RWPE2 (cell line): ENCODE measurements at regions not wholly inside any gene's neighbourhood (a gene's known extent, or its start where the extent isn't known, plus 50 kb on each side); places are given as distances from the start of the nearest gene placed in this dataset.

Source experiments
- ATAC-seq: fragments of 200-7000 bp; cut with Tn5 transposase; 3 replicates; pipeline ENCODE4 v1.9.1; 2021; ENCODE audit warnings: low read depth
- DNase-seq: peaks from one replicate; pipeline ENCODE4 v3.0.0-alpha.2; 2020; ENCODE audit warnings: low spot score
- H3K27ac ChIP-seq: fragments of 450-650 bp; 2 replicates; pipeline ENCODE4 v1.5.1; 2017; ENCODE audit warnings: mild to moderate bottlenecking; ENCODE audit not compliant: poor library complexity, severe bottlenecking
- H3K27me3 ChIP-seq: fragments of 250-450 bp; sonication (Bioruptor Pico); 2 replicates; pipeline ENCODE4 v1.5.1; 2021; ENCODE audit warnings: mild to moderate bottlenecking, moderate library complexity; ENCODE audit not compliant: insufficient read depth, poor library complexity, severe bottlenecking
- H3K36me3 ChIP-seq: fragments of 250-450 bp; sonication (Bioruptor Pico); 2 replicates; pipeline ENCODE4 v1.5.1; 2020; ENCODE audit warnings: low read depth, mild to moderate bottlenecking, moderate library complexity
- H3K4me1 ChIP-seq: fragments of 250-450 bp; sonication (Bioruptor Pico); 2 replicates; pipeline ENCODE4 v1.5.1; 2021; ENCODE audit warnings: mild to moderate bottlenecking, moderate library complexity; ENCODE audit not compliant: insufficient read depth, poor library complexity, severe bottlenecking
- H3K4me3 ChIP-seq: fragments of 250-450 bp; sonication (Bioruptor Pico); 2 replicates; pipeline ENCODE4 v1.5.1; 2021; ENCODE audit warnings: mild to moderate bottlenecking, moderate library complexity; ENCODE audit not compliant: severe bottlenecking
- H3K9me3 ChIP-seq: fragments of 250-450 bp; sonication (Bioruptor Pico); 2 replicates; pipeline ENCODE4 v1.5.1; 2021; ENCODE audit warnings: mild to moderate bottlenecking, moderate library complexity; ENCODE audit not compliant: severe bottlenecking
- CTCF ChIP-seq: fragments of 450-650 bp; IDR thresholded peaks from one replicate; pipeline ENCODE4 v1.5.1; 2017; ENCODE audit warnings: mild to moderate bottlenecking, moderate library complexity; ENCODE audit not compliant: poor library complexity, severe bottlenecking

- ATAC-seq: no peak; the same call in 2 of the 3 replicates
Observed at GRCh38 chr5:148910216-148910615, 83.8 kb downstream of the ADRB2 start.

GRCh38 chr5:148910686-148911361 lies 84.4 kb downstream of the ADRB2 start:
- DNase-seq (peak; percentile 98), ATAC-seq (peak; percentile 59)
- Histone ChIP-seq H3K4me1 (peaks cover 65% of the 10 kb centered on the region), H3K9me3 (no peaks in the 10 kb centered on the region), H3K27me3 (no peaks in the 10 kb centered on the region), H3K36me3 (no peaks in the 10 kb centered on the region), H3K27ac (peak overlapping the region; percentile 100), H3K4me3 (no peak overlapping the region)
- TF ChIP-seq CTCF: no peak

More at GRCh38 chr5:148910216-148910615, 83.8 kb downstream of the ADRB2 start:
- TF ChIP-seq CTCF: no peak
- peaks cover 60% of the 10 kb centered on the region for H3K4me1 ChIP-seq
- no peak overlapping the region for H3K4me3 ChIP-seq
- no peak for DNase-seq
- peak overlapping the region; percentile 100 for H3K27ac ChIP-seq
- H3K9me3 ChIP-seq: no peaks in the 10 kb centered on the region
- no peaks in the 10 kb centered on the region for H3K27me3 ChIP-seq
- H3K36me3 ChIP-seq: no peaks in the 10 kb centered on the region

GRCh38 chr5:148911386-148911785 lies 85.0 kb downstream of the ADRB2 start:
- Histone ChIP-seq H3K9me3 (no peaks in the 10 kb centered on the region), H3K36me3 (no peaks in the 10 kb centered on the region), H3K27me3 (no peaks in the 10 kb centered on the region), H3K27ac (peak overlapping the region; percentile 100), H3K4me3 (no peak overlapping the region), H3K4me1 (peaks cover 65% of the 10 kb centered on the region)
- TF ChIP-seq CTCF: no peak
- ATAC-seq: no peak
- no peak for DNase-seq

DNA sequence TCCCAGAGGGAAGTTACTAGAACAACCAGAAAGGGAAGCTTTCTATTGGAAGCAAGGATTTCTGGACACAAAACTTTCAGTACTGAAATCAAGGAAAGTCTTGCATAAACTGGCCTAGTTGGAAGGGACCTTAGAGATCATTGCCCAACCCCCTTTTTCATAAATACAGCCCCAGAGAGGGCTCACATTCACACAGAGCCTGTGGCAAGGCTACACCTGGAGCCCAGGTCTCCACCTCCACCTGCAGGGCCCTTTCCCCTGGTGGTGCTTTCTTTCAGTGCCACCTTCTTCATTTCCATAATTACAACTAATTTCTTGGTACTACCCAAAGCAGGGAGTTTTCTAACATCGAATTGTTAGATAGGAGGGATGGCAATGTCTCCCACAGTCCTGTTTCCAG lies 85.7 kb downstream of the ADRB2 start:
- no peaks in the 10 kb centered on the region for H3K36me3 ChIP-seq
- H3K27me3 ChIP-seq: no peaks in the 10 kb centered on the region
- no peaks in the 10 kb centered on the region for H3K9me3 ChIP-seq
- H3K4me3 ChIP-seq: no peak overlapping the region
- ATAC-seq (no peak), DNase-seq (no peak)
- H3K27ac ChIP-seq: peak overlapping the region; percentile 100
- peaks cover 65% of the 10 kb centered on the region for H3K4me1 ChIP-seq
- TF ChIP-seq CTCF: no peak

DNA sequence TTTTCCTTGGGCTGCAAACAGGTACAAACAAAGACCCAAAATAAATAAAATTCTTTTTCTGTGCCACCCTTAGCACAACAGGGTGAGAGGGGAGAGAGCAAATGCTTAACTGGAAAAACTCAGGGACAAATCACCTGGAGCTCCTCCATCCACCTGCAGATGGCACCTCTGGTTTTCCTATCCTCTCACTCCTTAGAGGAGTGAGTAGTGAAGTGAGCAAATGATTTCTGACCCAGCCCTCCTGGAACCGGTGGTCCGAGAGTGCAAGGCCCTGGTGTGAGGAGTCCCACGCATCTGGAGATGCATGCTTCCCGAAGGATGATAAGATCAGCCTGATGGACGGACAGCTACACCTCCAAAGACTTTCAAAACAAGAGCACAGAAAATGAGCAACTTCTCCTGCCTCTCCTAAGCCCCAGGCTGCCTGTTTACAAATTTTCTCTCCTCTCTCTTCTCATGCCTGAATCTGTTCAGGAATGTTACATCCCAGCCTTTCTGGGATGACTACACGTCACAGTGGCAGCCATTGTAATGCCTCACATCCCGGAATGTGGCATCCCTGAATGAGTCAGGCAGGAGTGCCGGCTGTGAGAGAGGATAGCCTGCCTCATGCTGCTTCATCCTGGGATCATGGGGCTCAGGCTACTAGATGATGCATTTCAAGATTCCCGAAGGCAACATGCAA lies 86.4 kb downstream of the ADRB2 start:
- DNase-seq: peak; percentile 99
- peak; percentile 93 for TF ChIP-seq CTCF
- no peaks in the 10 kb centered on the region for H3K9me3 ChIP-seq
- H3K27me3 ChIP-seq: no peaks in the 10 kb centered on the region
- ATAC-seq: peak; percentile 80
- H3K36me3 ChIP-seq: no peaks in the 10 kb centered on the region
- H3K4me1 ChIP-seq: peaks cover 65% of the 10 kb centered on the region
- H3K4me3 ChIP-seq: no peak overlapping the region
- H3K27ac ChIP-seq: peak overlapping the region; percentile 100
